Natural killer cell treated with Interleukin-12 subunit alpha and Interleukin-12 subunit beta and Interleukin-15 and Interleukin-18, amount 100 ng/mL, for 72 hours (primary cell): ENCODE measurements at regions not wholly inside any gene's neighbourhood (a gene's known extent, or its start where the extent isn't known, plus 50 kb on each side); places are given as distances from the start of the nearest gene placed in this dataset.
"Not testable (repeated sequence)": the region's sequence is repeated elsewhere in the genome, so short reads cannot be mapped to it uniquely, and the experiment has no call there.

Experiments
- ATAC-seq, 2 donors: fragments of 150-1000 bp; cut with Tn5 transposase in 1 of 2; sonication (Bioruptor Pico), chemical (Tn5 transposase) in 1 of 2; 2 replicates each; pipeline ENCODE4 v1.10.0; 2021
- DNase-seq: peaks from one replicate; pipeline ENCODE4 v3.0.0; 2022; ENCODE audit warnings: low spot score
- H3K27ac Mint-ChIP-seq, 2 donors: 1 replicate in 1 of 2; 2 replicates in 1 of 2; pipeline ENCODE4 v1.8.0; 2022; ENCODE audit warnings: mixed read lengths in 2 of 2, mild to moderate bottlenecking in 1 of 2, moderate library complexity in 1 of 2
- H3K27me3 Mint-ChIP-seq, 2 donors: 1 replicate in 1 of 2; 2 replicates in 1 of 2; pipeline ENCODE4 v1.8.0; 2022; ENCODE audit warnings: mixed read lengths in 2 of 2
- H3K36me3 Mint-ChIP-seq: one replicate; pipeline ENCODE4 v1.8.0; 2022; ENCODE audit warnings: mixed read lengths
- H3K4me1 Mint-ChIP-seq, 2 donors: 1 replicate in 1 of 2; 2 replicates in 1 of 2; pipeline ENCODE4 v1.8.0; 2022; ENCODE audit warnings: low read depth in 2 of 2, mixed read lengths in 2 of 2, mild to moderate bottlenecking in 1 of 2
- H3K4me3 Mint-ChIP-seq: one replicate; pipeline ENCODE4 v1.8.0; 2022; ENCODE audit warnings: mixed read lengths
- H3K9me3 Mint-ChIP-seq: 2 replicates; pipeline ENCODE4 v1.8.0; 2022; ENCODE audit warnings: mixed read lengths

GRCh38 chr1:189752461-189752995, 725.1 kb downstream of the BRINP3 start:
- H3K36me3 Mint-ChIP-seq = peaks cover 10% of the 10 kb centered on the region
- peaks cover 19% of the 10 kb centered on the region for H3K9me3 Mint-ChIP-seq
- H3K4me3 Mint-ChIP-seq = no peak overlapping the region
- ATAC-seq (no peak), DNase-seq (no peak)
- no peak overlapping the region for H3K27ac Mint-ChIP-seq
- H3K27me3 Mint-ChIP-seq = no peaks in the 10 kb centered on the region
- no peaks in the 10 kb centered on the region for H3K4me1 Mint-ChIP-seq

GRCh38 chr1:189755100-189755499, 722.6 kb downstream of the BRINP3 start:
- H3K27ac Mint-ChIP-seq, H3K4me1 Mint-ChIP-seq, H3K4me3 Mint-ChIP-seq, ATAC-seq, DNase-seq, H3K27me3 Mint-ChIP-seq: not testable (repeated sequence)
- Mint-ChIP-seq H3K9me3 (peaks cover 19% of the 10 kb centered on the region), H3K36me3 (peaks cover 11% of the 10 kb centered on the region)

DNA sequence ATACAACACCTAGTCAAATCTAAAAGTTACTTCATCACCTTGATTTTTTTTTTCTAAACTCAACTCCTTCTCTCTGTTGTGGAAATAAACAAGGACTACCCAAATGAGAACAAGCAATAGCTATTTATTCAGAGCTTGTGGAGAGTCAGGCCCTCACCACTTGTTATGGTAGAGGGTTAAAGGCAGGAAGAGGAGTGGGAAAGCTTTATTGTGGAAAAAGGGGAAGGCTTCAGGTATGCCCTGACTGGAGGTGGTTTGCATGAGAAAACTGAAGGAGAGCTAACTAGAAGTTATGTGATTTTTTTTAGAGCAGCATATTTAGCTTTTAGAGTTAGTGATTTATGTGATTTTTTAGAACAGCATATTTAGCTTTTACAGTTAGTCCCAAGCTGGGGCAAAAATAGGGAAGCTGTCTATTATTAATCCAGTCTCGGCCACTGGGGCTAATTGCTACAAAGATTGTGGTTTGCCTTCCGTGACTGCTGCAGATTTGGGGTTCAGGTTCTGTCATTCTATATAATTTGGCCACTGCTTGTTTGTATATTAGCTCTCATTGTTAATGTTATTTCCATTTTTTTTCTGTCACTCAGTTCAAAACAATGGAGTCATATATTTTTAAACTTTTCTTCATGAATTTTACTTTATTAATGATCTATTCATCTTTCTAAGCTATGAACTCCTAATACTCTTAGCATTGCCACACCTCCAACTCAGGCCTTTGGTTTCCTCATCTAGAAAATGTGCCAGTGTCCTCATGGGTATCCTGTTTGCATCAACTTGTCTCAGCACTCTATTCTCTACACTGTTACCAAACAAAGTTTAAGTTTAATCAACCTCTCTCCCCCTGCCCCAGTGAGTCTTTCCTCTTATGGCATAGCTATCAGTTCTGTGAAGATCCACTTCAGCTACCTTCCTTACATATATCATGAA, 713.0 kb downstream of the BRINP3 start:
- H3K36me3 Mint-ChIP-seq = peaks cover 5% of the 10 kb centered on the region
- no peaks in the 10 kb centered on the region for H3K27me3 Mint-ChIP-seq
- DNase-seq (no peak), ATAC-seq (no peak)
- no peaks in the 10 kb centered on the region for H3K4me1 Mint-ChIP-seq
- no peak overlapping the region for H3K4me3 Mint-ChIP-seq
- peaks cover 34% of the 10 kb centered on the region for H3K9me3 Mint-ChIP-seq
- no peak overlapping the region for H3K27ac Mint-ChIP-seq

DNA sequence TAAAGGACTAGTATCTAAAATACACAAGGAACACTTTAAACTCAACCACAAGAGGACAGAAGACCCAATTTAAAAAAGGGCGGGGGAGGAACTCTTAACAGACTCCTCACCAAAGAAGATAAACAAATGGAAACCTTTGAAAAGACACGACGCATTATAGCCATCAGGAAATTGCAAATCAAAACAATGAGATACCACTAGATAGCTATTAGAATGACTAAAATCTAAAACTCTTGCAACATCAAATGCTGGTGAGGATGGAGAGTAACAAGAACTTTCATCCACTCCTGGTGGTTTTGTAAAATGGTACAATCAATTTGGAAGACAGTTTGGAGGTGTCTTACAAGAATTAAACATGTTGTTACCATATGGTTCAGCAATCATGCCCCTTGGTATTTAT, 708.2 kb downstream of the BRINP3 start:
- Mint-ChIP-seq H3K4me3 (no peak overlapping the region), H3K4me1 (no peaks in the 10 kb centered on the region), H3K27ac (no peak overlapping the region), H3K9me3 (peaks cover 38% of the 10 kb centered on the region), H3K36me3 (peaks cover 6% of the 10 kb centered on the region), H3K27me3 (no peaks in the 10 kb centered on the region)
- DNase-seq = no peak
- no peak for ATAC-seq

DNA sequence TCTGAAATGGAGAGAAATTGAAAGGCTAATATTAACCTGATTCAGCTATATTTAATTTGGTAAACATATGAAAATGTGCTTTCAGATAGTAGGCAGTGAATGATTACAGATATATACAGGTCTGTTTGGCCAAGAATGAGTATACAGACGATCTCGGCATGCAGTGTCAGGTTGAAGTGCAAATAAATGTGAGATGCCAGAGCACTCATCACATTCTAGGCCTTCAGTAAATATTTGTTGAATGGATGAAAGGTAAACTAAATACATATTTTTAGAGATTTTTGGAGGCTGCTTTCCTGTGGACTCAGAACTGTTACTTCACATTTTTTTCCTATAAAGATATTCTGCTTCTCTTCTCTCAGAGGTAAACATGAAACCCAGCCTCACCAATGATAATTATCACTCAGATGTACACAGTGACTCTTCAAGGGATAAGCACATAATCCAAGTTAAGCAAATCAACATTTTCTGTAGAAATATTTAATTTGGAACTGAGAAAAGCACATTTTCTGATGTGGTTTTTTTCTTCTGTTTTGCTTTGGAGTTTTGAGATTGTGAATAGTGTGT, 702.9 kb downstream of the BRINP3 start:
- Mint-ChIP-seq H3K27me3 (no peaks in the 10 kb centered on the region), H3K36me3 (peaks cover 6% of the 10 kb centered on the region), H3K27ac (no peak overlapping the region), H3K4me1 (no peaks in the 10 kb centered on the region), H3K9me3 (peaks cover 17% of the 10 kb centered on the region), H3K4me3 (no peak overlapping the region)
- ATAC-seq (no peak), DNase-seq (no peak)

- H3K9me3 Mint-ChIP-seq = peaks cover 15% of the 10 kb centered on the region
- H3K4me3 Mint-ChIP-seq = no peak overlapping the region
- no peaks in the 10 kb centered on the region for H3K27me3 Mint-ChIP-seq
- ATAC-seq (no peak), DNase-seq (no peak)
- peaks cover 6% of the 10 kb centered on the region for H3K36me3 Mint-ChIP-seq
- no peak overlapping the region for H3K27ac Mint-ChIP-seq
- no peaks in the 10 kb centered on the region for H3K4me1 Mint-ChIP-seq
Observed at GRCh38 chr1:189775343-189775742, 702.3 kb downstream of the BRINP3 start.

DNA sequence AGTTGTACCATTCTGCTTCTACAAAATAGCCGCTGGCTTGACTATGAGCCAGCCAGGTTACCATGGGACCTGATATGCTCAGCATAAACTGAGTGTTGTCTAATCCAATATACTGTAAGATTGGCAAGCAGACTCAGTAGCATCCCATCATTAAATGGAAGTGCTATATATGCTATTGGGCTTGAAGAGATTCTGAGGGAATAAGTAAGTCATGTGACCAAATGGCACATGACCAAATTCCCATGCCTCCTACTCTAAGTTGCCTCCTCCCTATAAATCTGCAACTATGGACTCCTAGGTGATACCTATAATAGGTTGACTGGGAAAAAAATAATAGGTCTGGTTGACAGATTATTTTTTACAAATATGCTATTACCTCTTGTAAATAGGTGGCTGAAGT, 698.6 kb downstream of the BRINP3 start:
- peaks cover 12% of the 10 kb centered on the region for H3K9me3 Mint-ChIP-seq
- no peaks in the 10 kb centered on the region for H3K36me3 Mint-ChIP-seq
- no peaks in the 10 kb centered on the region for H3K27me3 Mint-ChIP-seq
- H3K27ac Mint-ChIP-seq = no peak overlapping the region
- no peaks in the 10 kb centered on the region for H3K4me1 Mint-ChIP-seq
- DNase-seq (no peak), ATAC-seq (no peak)
- no peak overlapping the region for H3K4me3 Mint-ChIP-seq

DNA sequence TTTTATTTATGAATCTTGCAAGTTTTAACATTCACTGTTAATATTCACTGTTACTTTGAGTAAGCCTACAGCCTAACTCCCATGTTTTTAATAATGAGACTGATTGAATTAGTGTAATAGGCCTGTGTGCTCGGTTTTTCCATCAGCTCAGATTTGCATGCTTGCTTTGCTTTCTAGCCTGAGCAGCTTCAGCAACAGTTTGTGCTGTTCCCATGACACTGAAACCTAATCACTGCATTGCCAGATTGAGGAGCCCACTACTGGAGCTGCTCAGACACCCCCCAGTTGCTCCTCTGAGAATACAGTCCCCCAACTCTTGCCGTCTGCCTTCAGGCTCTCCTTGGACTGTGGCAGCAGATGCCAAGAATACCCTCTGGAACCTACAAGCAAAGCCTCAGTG, 695.4 kb downstream of the BRINP3 start:
- DNase-seq = no peak
- Mint-ChIP-seq H3K27me3 (no peaks in the 10 kb centered on the region), H3K36me3 (no peaks in the 10 kb centered on the region), H3K9me3 (peaks cover 17% of the 10 kb centered on the region), H3K4me3 (no peak overlapping the region), H3K4me1 (no peaks in the 10 kb centered on the region), H3K27ac (no peak overlapping the region)
- no peak for ATAC-seq

- peaks cover 20% of the 10 kb centered on the region for H3K9me3 Mint-ChIP-seq
- H3K27me3 Mint-ChIP-seq = no peaks in the 10 kb centered on the region
- H3K4me1 Mint-ChIP-seq = no peaks in the 10 kb centered on the region
- peaks cover 4% of the 10 kb centered on the region for H3K36me3 Mint-ChIP-seq
- H3K4me3 Mint-ChIP-seq = no peak overlapping the region
- H3K27ac Mint-ChIP-seq = no peak overlapping the region
- DNase-seq (no peak), ATAC-seq (no peak)
Observed at GRCh38 chr1:189783456-189783855, 694.2 kb downstream of the BRINP3 start.

DNA sequence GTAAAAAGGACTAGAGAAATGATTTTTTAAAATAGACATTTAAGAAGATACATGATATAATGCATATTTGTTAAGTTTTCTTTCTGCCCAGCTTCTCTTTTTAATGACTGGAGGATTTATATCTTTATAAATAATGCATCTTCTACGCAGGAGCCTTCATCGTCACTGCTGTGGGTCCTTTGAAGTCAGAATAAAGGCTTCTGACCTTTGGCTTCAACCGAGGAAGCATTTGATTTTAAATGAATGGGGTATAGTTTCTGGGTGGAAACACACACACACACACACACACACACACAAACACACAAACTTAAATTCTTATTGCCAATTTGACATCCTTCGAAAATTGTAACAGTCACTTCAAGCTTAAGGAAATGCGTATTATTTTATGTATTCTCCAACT, 690.9 kb downstream of the BRINP3 start:
- Mint-ChIP-seq H3K27me3 (no peaks in the 10 kb centered on the region), H3K4me3 (no peak overlapping the region), H3K9me3 (peaks cover 23% of the 10 kb centered on the region), H3K27ac (no peak overlapping the region), H3K4me1 (no peaks in the 10 kb centered on the region), H3K36me3 (peaks cover 14% of the 10 kb centered on the region)
- ATAC-seq = no peak
- DNase-seq = no peak

GRCh38 chr1:189787201-189787600, 690.5 kb downstream of the BRINP3 start:
- Mint-ChIP-seq H3K27me3 (no peaks in the 10 kb centered on the region), H3K27ac (no peak overlapping the region), H3K36me3 (peaks cover 14% of the 10 kb centered on the region), H3K4me3 (no peak overlapping the region), H3K4me1 (no peaks in the 10 kb centered on the region), H3K9me3 (peaks cover 23% of the 10 kb centered on the region)
- DNase-seq = no peak
- no peak for ATAC-seq

DNA sequence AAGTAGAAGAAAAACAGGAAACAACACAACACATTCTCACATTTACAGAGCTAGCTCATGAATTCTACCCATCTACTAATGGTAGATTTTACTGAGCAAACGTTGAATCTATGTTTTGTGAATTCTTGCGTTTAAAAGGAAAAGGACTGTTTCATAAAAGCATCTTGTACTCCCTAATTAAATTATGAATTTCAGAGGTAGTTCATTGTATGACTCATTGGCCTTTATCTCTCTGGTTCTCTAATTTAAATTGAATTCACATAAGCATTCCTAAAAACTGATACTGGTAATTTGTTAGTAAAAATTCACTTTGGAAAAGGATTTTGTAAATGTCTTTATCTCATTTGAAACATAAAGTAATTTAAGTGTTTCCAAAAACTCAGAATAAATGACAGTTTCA, 687.3 kb downstream of the BRINP3 start:
- H3K4me3 Mint-ChIP-seq = no peak overlapping the region
- no peaks in the 10 kb centered on the region for H3K27me3 Mint-ChIP-seq
- H3K4me1 Mint-ChIP-seq = no peaks in the 10 kb centered on the region
- H3K36me3 Mint-ChIP-seq = peaks cover 14% of the 10 kb centered on the region
- ATAC-seq (no peak), DNase-seq (no peak)
- no peak overlapping the region for H3K27ac Mint-ChIP-seq
- H3K9me3 Mint-ChIP-seq = peaks cover 29% of the 10 kb centered on the region

DNA sequence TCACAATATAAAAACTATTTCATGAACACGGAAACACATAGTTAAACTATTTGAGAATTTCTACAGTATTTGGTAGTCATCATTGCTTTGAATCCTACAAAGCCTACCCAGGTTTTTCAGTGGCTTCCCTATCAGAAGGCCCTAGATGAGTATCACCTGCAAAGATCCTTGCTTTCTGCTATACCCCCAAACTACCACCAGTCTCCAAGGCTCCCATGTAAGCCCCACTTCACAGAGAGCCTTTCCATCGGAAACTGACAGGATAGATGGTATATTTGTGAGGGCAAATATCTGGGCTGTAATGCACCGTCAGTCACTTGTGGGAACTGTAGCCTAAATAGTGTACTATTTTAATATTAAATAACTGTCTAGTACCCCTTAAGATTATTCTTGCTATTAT, 674.3 kb downstream of the BRINP3 start:
- Mint-ChIP-seq H3K4me3 (no peak overlapping the region), H3K27ac (no peak overlapping the region), H3K27me3 (no peaks in the 10 kb centered on the region), H3K4me1 (peaks cover 0 to 2% of the 10 kb centered on the region in 2 donors), H3K9me3 (peaks cover 18% of the 10 kb centered on the region), H3K36me3 (no peaks in the 10 kb centered on the region)
- ATAC-seq (no peak), DNase-seq (no peak)

DNA sequence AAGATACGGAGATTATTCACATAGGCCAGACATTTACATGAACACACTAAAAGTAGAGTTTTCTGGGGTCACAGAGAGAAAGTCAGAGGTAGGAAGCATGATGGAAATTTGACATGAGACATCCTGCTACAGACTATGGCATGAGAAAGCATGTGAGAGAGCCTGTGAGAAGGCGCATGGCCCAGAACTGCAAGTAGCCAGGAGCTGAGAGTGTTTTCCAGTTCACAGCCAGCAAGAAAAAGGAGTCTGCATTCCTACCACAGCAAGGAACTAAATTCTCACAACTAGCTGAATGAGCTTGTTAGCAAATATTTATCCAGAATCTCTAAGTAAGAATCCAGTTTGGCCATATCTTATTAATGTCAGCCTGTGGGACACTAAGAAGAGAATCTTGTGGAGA, 673.3 kb downstream of the BRINP3 start:
- peaks cover 0 to 2% of the 10 kb centered on the region in 2 donors for H3K4me1 Mint-ChIP-seq
- no peak for ATAC-seq
- H3K36me3 Mint-ChIP-seq = no peaks in the 10 kb centered on the region
- H3K27me3 Mint-ChIP-seq = no peaks in the 10 kb centered on the region
- no peak for DNase-seq
- no peak overlapping the region for H3K4me3 Mint-ChIP-seq
- H3K27ac Mint-ChIP-seq = no peak overlapping the region
- peaks cover 17% of the 10 kb centered on the region for H3K9me3 Mint-ChIP-seq
